ENCODE measurements at regions not wholly inside any gene's neighbourhood (a gene's known extent, or its start where the extent isn't known, plus 50 kb on each side); places are given as distances from the start of the nearest gene placed in this dataset.

- Histone ChIP-seq H3K9me3 (ENCODE audit: control insufficient read depth in 2 of 2, insufficient read depth in 1 of 2, low read depth in 1 of 2, low read length in 1 of 2) (no peaks in the 10 kb centered on the region), H3K27me3 (ENCODE audit: control insufficient read depth in 3 of 3, insufficient read depth in 3 of 3, low read length in 3 of 3) (no peaks in the 10 kb centered on the region), H3K36me3 (ENCODE audit: control insufficient read depth in 3 of 3, insufficient read depth in 2 of 3, low read depth in 1 of 3, low read length in 3 of 3) (no peaks in the 10 kb centered on the region), H3K27ac (ENCODE audit: low read depth in 1 of 3, low read length in 2 of 3) (no peak overlapping the region), H3K4me1 (ENCODE audit: control insufficient read depth in 3 of 3, insufficient read depth in 2 of 3, low read depth in 1 of 3, low read length in 2 of 3) (no peaks in the 10 kb centered on the region), H3K4me3 (ENCODE audit: low read depth in 1 of 3, low read length in 3 of 3) (no peak overlapping the region)
- 81 to 86% (median 84%) methylated on average over 8 of the region's 8 CpGs for WGBS, 3 donors
- DNase-seq (no peak), FAIRE-seq (no peak)
Measured at GRCh38 chr7:156437021-156437614, 203.5 kb upstream of the RNF32 start.

GRCh38 chr7:156435486-156436231, 204.9 kb upstream of the RNF32 start:
- H3K27ac ChIP-seq (ENCODE audit: low read depth in 1 of 3, low read length in 2 of 3): no peak overlapping the region
- WGBS, 3 donors: 81 to 87% (median 86%) methylated on average over 12 of the region's 12 CpGs
- no peaks in the 10 kb centered on the region for H3K9me3 ChIP-seq (ENCODE audit: control insufficient read depth in 2 of 2, insufficient read depth in 1 of 2, low read depth in 1 of 2, low read length in 1 of 2)
- FAIRE-seq (no peak), DNase-seq (no peak)
- no peaks in the 10 kb centered on the region for H3K27me3 ChIP-seq (ENCODE audit: control insufficient read depth in 3 of 3, insufficient read depth in 3 of 3, low read length in 3 of 3)
- no peaks in the 10 kb centered on the region for H3K4me1 ChIP-seq (ENCODE audit: control insufficient read depth in 3 of 3, insufficient read depth in 2 of 3, low read depth in 1 of 3, low read length in 2 of 3)
- H3K4me3 ChIP-seq (ENCODE audit: low read depth in 1 of 3, low read length in 3 of 3): no peak overlapping the region
- no peaks in the 10 kb centered on the region for H3K36me3 ChIP-seq (ENCODE audit: control insufficient read depth in 3 of 3, insufficient read depth in 2 of 3, low read depth in 1 of 3, low read length in 3 of 3)

- DNase-seq (no peak), FAIRE-seq (no peak)
- Histone ChIP-seq H3K27me3 (ENCODE audit: control insufficient read depth in 3 of 3, insufficient read depth in 3 of 3, low read length in 3 of 3) (no peaks in the 10 kb centered on the region), H3K36me3 (ENCODE audit: control insufficient read depth in 3 of 3, insufficient read depth in 2 of 3, low read depth in 1 of 3, low read length in 3 of 3) (no peaks in the 10 kb centered on the region), H3K4me1 (ENCODE audit: control insufficient read depth in 3 of 3, insufficient read depth in 2 of 3, low read depth in 1 of 3, low read length in 2 of 3) (no peaks in the 10 kb centered on the region), H3K27ac (ENCODE audit: low read depth in 1 of 3, low read length in 2 of 3) (no peak overlapping the region), H3K9me3 (ENCODE audit: control insufficient read depth in 2 of 2, insufficient read depth in 1 of 2, low read depth in 1 of 2, low read length in 1 of 2) (no peaks in the 10 kb centered on the region), H3K4me3 (ENCODE audit: low read depth in 1 of 3, low read length in 3 of 3) (no peak overlapping the region)
- 69 to 87% (median 77%) methylated on average over 5 of the region's 5 CpGs for WGBS, 3 donors
Measured at GRCh38 chr7:156434706-156435105, 205.9 kb upstream of the RNF32 start.

- WGBS, 3 donors: 85 to 89% (median 87%) methylated on average over 11 of the region's 11 CpGs
- DNase-seq (no peak), FAIRE-seq (no peak)
- Histone ChIP-seq H3K27me3 (ENCODE audit: control insufficient read depth in 3 of 3, insufficient read depth in 3 of 3, low read length in 3 of 3) (no peaks in the 10 kb centered on the region), H3K9me3 (ENCODE audit: control insufficient read depth in 2 of 2, insufficient read depth in 1 of 2, low read depth in 1 of 2, low read length in 1 of 2) (no peaks in the 10 kb centered on the region), H3K36me3 (ENCODE audit: control insufficient read depth in 3 of 3, insufficient read depth in 2 of 3, low read depth in 1 of 3, low read length in 3 of 3) (no peaks in the 10 kb centered on the region), H3K4me3 (ENCODE audit: low read depth in 1 of 3, low read length in 3 of 3) (no peak overlapping the region), H3K4me1 (ENCODE audit: control insufficient read depth in 3 of 3, insufficient read depth in 2 of 3, low read depth in 1 of 3, low read length in 2 of 3) (no peaks in the 10 kb centered on the region), H3K27ac (ENCODE audit: low read depth in 1 of 3, low read length in 2 of 3) (no peak overlapping the region)
Measured at GRCh38 chr7:156432018-156432417, 208.6 kb upstream of the RNF32 start.

- Histone ChIP-seq H3K9me3 (ENCODE audit: control insufficient read depth in 2 of 2, insufficient read depth in 1 of 2, low read depth in 1 of 2, low read length in 1 of 2) (no peaks in the 10 kb centered on the region), H3K27me3 (ENCODE audit: control insufficient read depth in 3 of 3, insufficient read depth in 3 of 3, low read length in 3 of 3) (no peaks in the 10 kb centered on the region), H3K4me1 (ENCODE audit: control insufficient read depth in 3 of 3, insufficient read depth in 2 of 3, low read depth in 1 of 3, low read length in 2 of 3) (no peaks in the 10 kb centered on the region), H3K27ac (ENCODE audit: low read depth in 1 of 3, low read length in 2 of 3) (no peak overlapping the region), H3K36me3 (ENCODE audit: control insufficient read depth in 3 of 3, insufficient read depth in 2 of 3, low read depth in 1 of 3, low read length in 3 of 3) (no peaks in the 10 kb centered on the region), H3K4me3 (ENCODE audit: low read depth in 1 of 3, low read length in 3 of 3) (no peak overlapping the region)
- DNase-seq: no peak
- FAIRE-seq: no peak
- 75 to 89% (median 86%) methylated on average over 7 of the region's 7 CpGs for WGBS, 3 donors
Measured at GRCh38 chr7:156430109-156430508, 210.5 kb upstream of the RNF32 start.

GRCh38 chr7:156429514-156429913, 211.1 kb upstream of the RNF32 start:
- Histone ChIP-seq H3K27me3 (ENCODE audit: control insufficient read depth in 3 of 3, insufficient read depth in 3 of 3, low read length in 3 of 3) (no peaks in the 10 kb centered on the region), H3K4me1 (ENCODE audit: control insufficient read depth in 3 of 3, insufficient read depth in 2 of 3, low read depth in 1 of 3, low read length in 2 of 3) (no peaks in the 10 kb centered on the region), H3K4me3 (ENCODE audit: low read depth in 1 of 3, low read length in 3 of 3) (no peak overlapping the region), H3K27ac (ENCODE audit: low read depth in 1 of 3, low read length in 2 of 3) (no peak overlapping the region), H3K36me3 (ENCODE audit: control insufficient read depth in 3 of 3, insufficient read depth in 2 of 3, low read depth in 1 of 3, low read length in 3 of 3) (no peaks in the 10 kb centered on the region), H3K9me3 (ENCODE audit: control insufficient read depth in 2 of 2, insufficient read depth in 1 of 2, low read depth in 1 of 2, low read length in 1 of 2) (no peaks in the 10 kb centered on the region)
- no peak for DNase-seq
- WGBS, 3 donors: 68 to 83% (median 71%) methylated on average over 5 of the region's 5 CpGs
- FAIRE-seq: no peak

GRCh38 chr7:156423876-156424275, 216.7 kb upstream of the RNF32 start:
- H3K27ac ChIP-seq (ENCODE audit: low read depth in 1 of 3, low read length in 2 of 3): no peak overlapping the region
- DNase-seq (no peak), FAIRE-seq (no peak)

GRCh38 chr7:156420496-156420895, 220.1 kb upstream of the RNF32 start:
- Histone ChIP-seq H3K9me3 (ENCODE audit: control insufficient read depth in 2 of 2, insufficient read depth in 1 of 2, low read depth in 1 of 2, low read length in 1 of 2) (no peaks in the 10 kb centered on the region), H3K27ac (ENCODE audit: low read depth in 1 of 3, low read length in 2 of 3) (no peak overlapping the region), H3K27me3 (ENCODE audit: control insufficient read depth in 3 of 3, insufficient read depth in 3 of 3, low read length in 3 of 3) (no peaks in the 10 kb centered on the region), H3K36me3 (ENCODE audit: control insufficient read depth in 3 of 3, insufficient read depth in 2 of 3, low read depth in 1 of 3, low read length in 3 of 3) (no peaks in the 10 kb centered on the region), H3K4me1 (ENCODE audit: control insufficient read depth in 3 of 3, insufficient read depth in 2 of 3, low read depth in 1 of 3, low read length in 2 of 3) (no peaks in the 10 kb centered on the region), H3K4me3 (ENCODE audit: low read depth in 1 of 3, low read length in 3 of 3) (no peak overlapping the region)
- FAIRE-seq (no peak), DNase-seq (no peak)
- 79 to 88% (median 86%) methylated on average over 1 of the region's 1 CpG for WGBS, 3 donors

More at GRCh38 chr7:156423876-156424275, 216.7 kb upstream of the RNF32 start:
- Histone ChIP-seq H3K9me3 (ENCODE audit: control insufficient read depth in 2 of 2, insufficient read depth in 1 of 2, low read depth in 1 of 2, low read length in 1 of 2) (no peaks in the 10 kb centered on the region), H3K36me3 (ENCODE audit: control insufficient read depth in 3 of 3, insufficient read depth in 2 of 3, low read depth in 1 of 3, low read length in 3 of 3) (no peaks in the 10 kb centered on the region), H3K4me3 (ENCODE audit: low read depth in 1 of 3, low read length in 3 of 3) (no peak overlapping the region), H3K27me3 (ENCODE audit: control insufficient read depth in 3 of 3, insufficient read depth in 3 of 3, low read length in 3 of 3) (no peaks in the 10 kb centered on the region), H3K4me1 (ENCODE audit: control insufficient read depth in 3 of 3, insufficient read depth in 2 of 3, low read depth in 1 of 3, low read length in 2 of 3) (no peaks in the 10 kb centered on the region)

GRCh38 chr7:156419782-156420181, 220.8 kb upstream of the RNF32 start:
- Histone ChIP-seq H3K9me3 (ENCODE audit: control insufficient read depth in 2 of 2, insufficient read depth in 1 of 2, low read depth in 1 of 2, low read length in 1 of 2) (no peaks in the 10 kb centered on the region), H3K4me1 (ENCODE audit: control insufficient read depth in 3 of 3, insufficient read depth in 2 of 3, low read depth in 1 of 3, low read length in 2 of 3) (no peaks in the 10 kb centered on the region), H3K27ac (ENCODE audit: low read depth in 1 of 3, low read length in 2 of 3) (no peak overlapping the region), H3K27me3 (ENCODE audit: control insufficient read depth in 3 of 3, insufficient read depth in 3 of 3, low read length in 3 of 3) (no peaks in the 10 kb centered on the region), H3K36me3 (ENCODE audit: control insufficient read depth in 3 of 3, insufficient read depth in 2 of 3, low read depth in 1 of 3, low read length in 3 of 3) (no peaks in the 10 kb centered on the region), H3K4me3 (ENCODE audit: low read depth in 1 of 3, low read length in 3 of 3) (no peak overlapping the region)
- 74 to 84% (median 84%) methylated on average over 3 of the region's 3 CpGs for WGBS, 3 donors
- FAIRE-seq (no peak), DNase-seq (no peak)
